Neutrophil (primary cell): ENCODE measurements at regions not wholly inside any gene's neighbourhood (a gene's known extent, or its start where the extent isn't known, plus 50 kb on each side); places are given as distances from the start of the nearest gene placed in this dataset.

ENCODE experiments used
- H3K27ac ChIP-seq: fragments of 200-600 bp; sonication (generic); 2 replicates; pipeline ENCODE4 v1.5.1; 2016; ENCODE audit warnings: mild to moderate bottlenecking, moderate library complexity
- H3K27me3 ChIP-seq: fragments of 200-600 bp; sonication (generic); 2 replicates; pipeline ENCODE4 v1.6.0; 2016; ENCODE audit warnings: mild to moderate bottlenecking
- H3K36me3 ChIP-seq: fragments of 200-600 bp; sonication (generic); 2 replicates; pipeline ENCODE4 v1.5.1; 2017
- H3K4me1 ChIP-seq, 2 experiments: fragments of 200-600 bp in 1 of 2; sonication (generic) in 1 of 2; 1 replicate in 1 of 2; 2 replicates in 1 of 2; pipeline versions ENCODE4 v1.5.1 to v1.6.1; 2013 to 2016; ENCODE audit warnings: low read depth in 1 of 2, low read length in 1 of 2, mild to moderate bottlenecking in 1 of 2, moderate library complexity in 1 of 2; ENCODE audit not compliant: control insufficient read depth in 1 of 2, insufficient read depth in 1 of 2
- H3K4me3 ChIP-seq, 2 experiments: fragments of 200-600 bp in 1 of 2; sonication (generic) in 1 of 2; 1 replicate in 1 of 2; 2 replicates in 1 of 2; pipeline ENCODE4 v1.5.1; 2013 to 2016; ENCODE audit warnings: low read depth in 1 of 2, low read length in 1 of 2, mild to moderate bottlenecking in 1 of 2, moderate library complexity in 1 of 2
- H3K9me3 ChIP-seq: fragments of 200-600 bp; sonication (generic); 2 replicates; pipeline ENCODE4 v1.5.1; 2016
- CTCF ChIP-seq: fragments of 200-600 bp; sonication (generic); IDR thresholded peaks from 2 replicates; pipeline ENCODE4 v1.5.1; 2016; ENCODE audit warnings: antibody characterized with exemption

GRCh38 chr2:22497789-22498188 is 887.2 kb upstream of the KLHL29 start:
- Histone ChIP-seq H3K27me3 (no peaks in the 10 kb centered on the region), H3K4me3 (no peak overlapping the region), H3K9me3 (no peaks in the 10 kb centered on the region), H3K36me3 (no peaks in the 10 kb centered on the region), H3K4me1 (no peaks in the 10 kb centered on the region), H3K27ac (no peak overlapping the region)
- no peak for TF ChIP-seq CTCF

DNA sequence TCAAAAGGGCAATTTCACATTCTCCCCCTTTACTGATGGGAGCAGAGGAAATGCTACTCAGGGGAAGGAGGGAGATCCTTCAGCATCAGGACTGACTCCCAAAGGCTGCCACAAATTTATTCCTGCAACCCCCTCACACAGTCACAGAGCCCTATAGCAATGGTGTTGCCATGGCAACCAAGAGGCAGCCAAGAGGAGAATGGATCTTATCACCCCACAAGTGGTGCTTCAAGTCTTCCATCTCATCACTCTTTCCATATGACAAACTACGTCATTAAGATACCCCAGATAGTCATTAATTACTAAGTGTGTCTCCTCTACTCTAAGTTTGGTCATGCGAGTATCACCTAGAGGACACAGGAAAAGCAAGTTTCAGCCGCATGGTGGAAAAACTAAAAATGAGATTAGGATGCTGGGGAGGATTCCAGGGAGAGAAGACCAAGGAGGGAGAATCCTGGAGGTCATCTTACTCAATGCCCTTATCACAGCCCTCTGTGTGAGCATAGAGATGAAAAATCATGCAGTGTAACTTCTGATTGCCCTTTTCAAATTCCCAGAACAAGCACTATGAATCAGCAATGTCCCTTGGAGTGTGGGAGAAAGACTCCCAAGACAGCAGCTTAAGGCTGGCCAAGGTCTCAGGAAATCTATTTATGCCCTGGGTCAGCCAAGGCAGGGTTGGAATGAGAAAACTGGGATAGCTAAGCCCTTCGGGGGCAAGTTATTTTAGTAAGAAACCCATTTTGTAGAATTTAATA is 885.7 kb upstream of the KLHL29 start:
- Histone ChIP-seq H3K4me1 (no peaks in the 10 kb centered on the region), H3K9me3 (no peaks in the 10 kb centered on the region), H3K27me3 (no peaks in the 10 kb centered on the region), H3K27ac (no peak overlapping the region), H3K4me3 (no peak overlapping the region), H3K36me3 (no peaks in the 10 kb centered on the region)
- no peak for TF ChIP-seq CTCF

GRCh38 chr2:22500555-22500935 is 884.4 kb upstream of the KLHL29 start:
- Histone ChIP-seq H3K27me3 (no peaks in the 10 kb centered on the region), H3K4me3 (no peak overlapping the region), H3K9me3 (no peaks in the 10 kb centered on the region), H3K36me3 (no peaks in the 10 kb centered on the region), H3K27ac (no peak overlapping the region), H3K4me1 (no peaks in the 10 kb centered on the region)
- no peak for TF ChIP-seq CTCF

DNA sequence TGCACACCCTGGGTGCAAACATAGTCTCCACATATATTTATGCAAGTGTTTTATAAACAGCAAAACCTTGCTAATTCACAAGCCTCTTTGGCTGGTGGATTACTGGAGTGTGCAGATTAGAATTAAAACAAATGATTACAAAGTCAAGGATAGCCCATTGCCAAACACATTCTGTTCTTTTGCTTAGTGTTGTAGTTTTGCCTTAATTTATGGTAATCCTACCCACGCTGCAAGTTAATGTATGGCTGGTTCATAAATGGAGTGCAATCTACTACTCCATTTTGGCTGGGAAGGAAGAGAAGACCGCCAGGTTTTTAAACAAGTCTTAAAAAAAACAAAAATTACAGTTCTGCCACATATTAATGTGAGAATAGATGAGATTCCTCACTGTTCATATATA is 883.1 kb upstream of the KLHL29 start:
- H3K27me3 ChIP-seq: no peaks in the 10 kb centered on the region
- no peaks in the 10 kb centered on the region for H3K9me3 ChIP-seq
- TF ChIP-seq CTCF: no peak
- H3K36me3 ChIP-seq: no peaks in the 10 kb centered on the region
- no peak overlapping the region for H3K4me3 ChIP-seq
- H3K27ac ChIP-seq: no peak overlapping the region
- H3K4me1 ChIP-seq: no peaks in the 10 kb centered on the region

DNA sequence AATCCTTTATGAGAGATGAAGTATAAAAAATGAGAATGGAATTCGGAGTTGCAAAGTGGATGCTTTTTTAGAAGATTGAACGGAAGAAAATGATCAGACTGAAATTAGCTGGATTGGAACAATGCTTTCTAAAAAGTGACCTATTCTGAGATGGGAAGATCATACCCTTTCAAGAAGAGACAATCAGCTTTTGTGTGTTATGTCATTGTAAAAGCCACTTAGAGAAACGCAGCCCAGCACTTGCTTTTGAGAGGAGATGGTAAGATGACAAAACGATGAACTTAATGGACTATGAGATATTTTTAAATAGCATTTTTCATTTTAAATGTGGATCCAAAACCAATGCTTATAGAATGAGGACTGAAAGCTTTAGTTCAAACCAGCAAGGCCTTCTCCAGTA is 871.4 kb upstream of the KLHL29 start:
- Histone ChIP-seq H3K9me3 (no peaks in the 10 kb centered on the region), H3K27me3 (no peaks in the 10 kb centered on the region), H3K4me3 (no peak overlapping the region), H3K4me1 (no peaks in the 10 kb centered on the region), H3K27ac (no peak overlapping the region), H3K36me3 (no peaks in the 10 kb centered on the region)
- TF ChIP-seq CTCF: no peak
